Prostate gland (tissue), 2 donors: ENCODE measurements at regions not wholly inside any gene's neighbourhood (a gene's known extent, or its start where the extent isn't known, plus 50 kb on each side); places are given as distances from the start of the nearest gene placed in this dataset.

Source experiments
- DNase-seq: peaks from one replicate; pipeline ENCODE4 v3.0.0-alpha.2; 2019; ENCODE audit warnings: low spot score
- H3K27ac ChIP-seq, 2 donors: fragments of 200-600 bp; sonication (generic); 2 replicates each; pipeline ENCODE4 v1.5.1; 2017 to 2019
- H3K27me3 ChIP-seq: fragments of 200-600 bp; sonication (generic); replicated peaks from 2 replicates; pipeline ENCODE4 v1.5.1; 2019; ENCODE audit not compliant: insufficient read depth
- H3K36me3 ChIP-seq, 2 donors: fragments of 200-600 bp; sonication (generic); 1 replicate in 1 of 2; 2 replicates in 1 of 2; pipeline versions ENCODE4 v1.5.1 to v1.8.1; 2017 to 2019
- H3K4me1 ChIP-seq: fragments of 200-600 bp; sonication (generic); replicated peaks from 2 replicates; pipeline ENCODE4 v1.5.1; 2019
- H3K4me3 ChIP-seq, 2 donors: fragments of 200-600 bp; sonication (generic); 2 replicates each; pipeline ENCODE4 v1.5.1; 2017 to 2019
- H3K9me3 ChIP-seq: fragments of 200-600 bp; sonication (generic); 2 replicates; pipeline ENCODE4 v1.5.1; 2017
- CTCF ChIP-seq, 4 experiments: fragments of 200-600 bp in 2 of 4; fragments of 450-650 bp in 2 of 4; sonication (generic) in 2 of 4; IDR thresholded peaks; 1 replicate in 3 of 4; 2 replicates in 1 of 4; pipeline ENCODE4 v1.5.1; 2016 to 2019; ENCODE audit warnings: antibody characterized with exemption in 4 of 4, mild to moderate bottlenecking in 2 of 4, moderate library complexity in 2 of 4
- POLR2A ChIP-seq: fragments of 450-650 bp; IDR thresholded peaks from one replicate; pipeline ENCODE4 v1.6.1; 2016; ENCODE audit warnings: antibody characterized with exemption, mild to moderate bottlenecking
- POLR2AphosphoS5 ChIP-seq: sonication (generic); formaldehyde crosslinking; IDR thresholded peaks from one replicate; pipeline ENCODE4 v1.6.1; 2017; ENCODE audit warnings: antibody characterized with exemption
- WGBS: methylation state at CpG from one replicate; pipeline ENCODE4 v1.1.5; 2018; 5-methylcytosine and 5-hydroxymethylcytosine counted together
- intact Hi-C: fragments of 100-400 bp; cut with DNase I; formaldehyde crosslinking; loops from one replicate; pipeline ENCODE4 v1.14.2; 2022

- no peak overlapping the region for H3K4me3 ChIP-seq
- peaks cover 5% of the 10 kb centered on the region for H3K27me3 ChIP-seq
- no peaks in the 10 kb centered on the region for H3K36me3 ChIP-seq
- no peaks in the 10 kb centered on the region for H3K9me3 ChIP-seq
- H3K27ac ChIP-seq: no peak overlapping the region
- 38% methylated on average over 3 of the region's 3 CpGs for WGBS
- no peak for TF ChIP-seq POLR2A
- TF ChIP-seq POLR2AphosphoS5: no peak
- TF ChIP-seq CTCF (IDR thresholded peaks at IDR 0.05): no peak
- no peak for DNase-seq
- intact Hi-C loops: no loop called here
- H3K4me1 ChIP-seq: no peaks in the 10 kb centered on the region
Measured at GRCh38 chr1:29900712-29901111, 664.4 kb downstream of the PTPRU start.

- Histone ChIP-seq H3K4me3 (no peak overlapping the region), H3K27ac (no peak overlapping the region), H3K27me3 (peaks cover 5% of the 10 kb centered on the region), H3K9me3 (no peaks in the 10 kb centered on the region), H3K36me3 (no peaks in the 10 kb centered on the region), H3K4me1 (no peaks in the 10 kb centered on the region)
- no peak for DNase-seq
- intact Hi-C loops: no loop called here
- TF ChIP-seq POLR2A (no peak), POLR2AphosphoS5 (no peak), CTCF (IDR thresholded peaks at IDR 0.05) (no peak)
- WGBS: 54% methylated on average over 20 of the region's 20 CpGs
Measured at GRCh38 chr1:29900104-29900679, 663.9 kb downstream of the PTPRU start.

- intact Hi-C loops: no loop called here
- Histone ChIP-seq H3K27ac (no peak overlapping the region), H3K27me3 (peaks cover 4% of the 10 kb centered on the region), H3K4me1 (no peaks in the 10 kb centered on the region), H3K9me3 (no peaks in the 10 kb centered on the region), H3K36me3 (no peaks in the 10 kb centered on the region), H3K4me3 (no peak overlapping the region)
- no peak for TF ChIP-seq CTCF (IDR thresholded peaks at IDR 0.05)
- no peak for TF ChIP-seq POLR2AphosphoS5
- TF ChIP-seq POLR2A: no peak
- WGBS: 50% methylated on average over 12 of the region's 12 CpGs
- no peak for DNase-seq
Measured at GRCh38 chr1:29896791-29897714, 660.7 kb downstream of the PTPRU start.

GRCh38 chr1:29896300-29896699 lies 660.0 kb downstream of the PTPRU start:
- no peaks in the 10 kb centered on the region for H3K9me3 ChIP-seq
- H3K4me1 ChIP-seq: no peaks in the 10 kb centered on the region
- H3K36me3 ChIP-seq: no peaks in the 10 kb centered on the region
- H3K4me3 ChIP-seq: no peak overlapping the region
- H3K27ac ChIP-seq: no peak overlapping the region
- 91% methylated on average over 3 of the region's 3 CpGs for WGBS
- intact Hi-C loops: no loop called here
- peaks cover 2% of the 10 kb centered on the region for H3K27me3 ChIP-seq
- TF ChIP-seq POLR2A (no peak), CTCF (IDR thresholded peaks at IDR 0.05) (no peak), POLR2AphosphoS5 (no peak)
- DNase-seq: no peak
